NCI-H1105 treated with DMSO at 0.1 percent for 48 hours (cell line): ENCODE measurements at regions not wholly inside any gene's neighbourhood (a gene's known extent, or its start where the extent isn't known, plus 50 kb on each side); places are given as distances from the start of the nearest gene placed in this dataset.

ENCODE experiments used
- DNase-seq: peaks from one replicate; lab custom pipeline; 2025; lab: John Stamatoyannopoulos, UW

DNA sequence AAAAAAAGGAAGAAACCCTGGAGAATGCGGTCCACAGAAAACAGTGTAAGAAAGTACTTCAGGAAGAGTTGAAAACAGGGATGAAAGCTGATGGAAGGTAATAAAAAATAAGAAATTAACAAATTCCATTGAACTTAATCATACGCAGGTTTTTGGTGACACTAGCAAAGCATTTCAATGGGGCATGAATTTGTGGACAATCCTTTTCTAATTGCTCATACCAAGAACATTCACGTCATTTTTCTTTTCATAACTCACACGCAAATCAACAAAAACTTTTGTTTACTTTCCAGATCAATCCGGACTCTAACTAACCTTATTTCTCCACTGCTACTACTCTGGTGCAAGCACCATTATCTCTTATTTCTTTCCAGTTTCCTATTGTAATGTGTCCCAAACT lies 1195.0 kb downstream of the SLITRK5 start:
- no peak for DNase-seq

- DNase-seq = no peak
These were observed 1212.6 kb downstream of the SLITRK5 start for GRCh38 chr13:88883741-88884140.

GRCh38 chr13:88887045-88887662 lies 1216.0 kb downstream of the SLITRK5 start:
- no peak for DNase-seq

DNA sequence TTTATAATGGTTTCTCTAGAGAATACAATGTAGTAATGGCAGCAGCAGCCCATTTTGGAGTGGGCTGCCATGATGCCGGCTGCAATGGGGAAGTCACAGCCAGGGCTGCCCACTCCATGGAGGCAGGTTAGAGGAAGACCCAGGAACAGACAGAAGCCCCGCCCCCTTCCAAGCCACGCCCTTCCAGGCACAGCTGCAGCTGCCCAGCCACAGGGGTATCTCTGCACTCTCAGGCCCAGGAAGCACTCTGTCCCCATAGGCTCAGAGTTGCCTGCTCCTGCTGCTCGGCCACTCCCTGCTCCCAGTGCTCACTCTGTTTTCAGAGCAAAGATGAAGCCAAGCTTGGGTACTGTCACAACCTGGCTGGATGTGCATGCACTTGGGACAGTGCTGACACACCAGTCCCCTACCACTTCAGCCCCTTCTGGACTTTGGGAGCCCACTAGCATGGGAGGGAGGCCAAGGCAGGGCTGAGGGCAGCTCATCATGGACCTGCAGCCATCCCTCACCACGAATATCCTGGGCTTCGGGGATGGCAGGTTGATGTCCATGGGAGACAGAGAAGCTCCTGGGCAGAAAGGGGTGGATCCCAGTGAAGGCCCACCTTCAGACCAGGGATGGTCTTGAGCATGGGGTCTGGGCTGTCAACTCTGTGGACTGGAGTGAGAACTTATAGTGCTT lies 1224.2 kb downstream of the SLITRK5 start:
- no peak for DNase-seq

DNA sequence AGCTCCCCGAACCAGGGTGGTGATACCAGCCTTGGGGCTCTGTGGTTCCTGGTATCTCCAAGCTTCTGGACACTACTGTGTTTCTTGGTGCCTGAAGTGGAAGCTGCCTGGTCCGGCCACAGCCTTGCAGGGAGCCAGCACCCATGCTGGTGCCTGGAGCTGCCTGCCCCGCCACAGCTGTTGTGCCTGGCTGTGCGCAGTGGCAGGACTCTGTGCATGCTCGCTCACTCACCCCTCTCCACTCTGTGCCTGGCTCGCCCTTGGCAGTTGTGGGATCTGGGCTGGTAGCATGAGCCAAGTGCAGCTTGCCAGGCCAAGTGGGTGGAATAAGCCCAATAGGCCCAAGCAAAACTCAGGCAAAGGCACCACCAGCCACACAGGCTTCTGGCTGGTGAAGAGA lies 1225.3 kb downstream of the SLITRK5 start:
- no peak for DNase-seq

- DNase-seq = peak; percentile 83
These were observed 1237.8 kb downstream of the SLITRK5 start for GRCh38 chr13:88908961-88909441.

DNA sequence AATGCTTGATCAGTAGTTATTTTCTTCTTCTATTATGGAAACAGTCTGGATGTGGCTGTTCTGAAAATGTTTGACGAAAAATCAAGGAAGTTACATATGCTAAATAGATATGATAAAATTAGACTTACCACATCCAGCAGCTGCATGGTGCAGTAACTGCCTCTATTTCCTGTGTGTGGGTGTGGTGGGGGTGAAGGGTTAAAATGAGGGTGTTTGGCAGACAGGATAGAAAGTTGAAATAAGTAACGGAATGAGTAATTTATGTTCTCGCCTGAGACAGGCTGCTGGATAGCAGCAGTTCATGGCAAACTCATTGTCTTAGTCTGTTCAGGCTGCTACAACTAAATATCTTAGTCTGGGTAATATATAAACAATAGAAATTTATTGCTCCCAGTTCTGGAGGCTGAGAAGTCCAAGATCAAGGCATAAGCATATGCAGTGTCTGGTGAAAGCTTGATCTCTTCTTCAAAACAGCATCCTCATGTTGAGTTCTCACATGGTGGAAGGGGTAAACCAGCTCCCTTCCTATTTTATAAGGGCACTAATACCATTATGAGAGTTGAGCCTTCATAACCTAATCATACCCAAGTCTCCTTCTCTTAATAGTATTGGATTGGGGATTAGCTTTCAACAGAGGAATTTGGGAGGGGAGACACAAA lies 1248.9 kb downstream of the SLITRK5 start:
- DNase-seq = no peak

DNA sequence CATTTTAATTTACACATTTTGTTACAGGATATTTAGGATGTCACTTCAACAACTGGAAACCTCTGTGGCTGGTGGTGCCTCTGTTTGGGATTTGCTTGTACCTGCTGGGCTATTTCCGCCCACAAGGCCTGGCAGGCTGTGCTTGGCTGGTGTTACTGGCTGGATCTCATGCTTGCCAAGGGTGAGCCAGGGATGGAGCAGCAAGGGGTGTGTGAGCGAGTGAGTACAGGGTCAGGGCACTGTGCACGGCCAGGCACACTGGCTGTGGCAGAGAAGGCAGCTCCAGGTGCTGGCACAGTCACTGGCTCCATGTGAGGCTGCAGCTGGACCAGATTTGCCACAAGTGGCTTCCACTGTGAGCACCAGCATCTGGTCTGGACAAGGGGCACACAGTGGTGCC lies 1254.8 kb downstream of the SLITRK5 start:
- no peak for DNase-seq

- DNase-seq = no peak
These were observed 1255.8 kb downstream of the SLITRK5 start for GRCh38 chr13:88926890-88927502.

DNA sequence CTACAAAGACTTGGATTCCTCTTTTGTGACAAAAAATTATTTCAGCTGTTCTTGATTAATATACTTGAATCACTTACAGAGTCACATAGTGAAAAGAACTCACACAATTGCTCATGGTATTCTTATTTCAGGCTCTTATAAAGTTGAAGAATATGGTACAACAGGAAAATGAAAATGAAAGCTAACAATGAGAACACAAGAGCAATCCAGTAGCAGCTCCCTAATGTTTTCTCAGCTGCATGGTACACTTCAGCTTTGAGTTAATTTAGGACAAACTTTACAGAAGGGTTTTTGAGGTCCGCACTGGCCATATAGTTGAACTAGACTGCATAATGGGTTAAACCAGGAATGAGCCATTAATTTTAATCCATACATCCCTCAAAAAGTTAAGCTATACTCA lies 1261.8 kb downstream of the SLITRK5 start:
- no peak for DNase-seq

DNA sequence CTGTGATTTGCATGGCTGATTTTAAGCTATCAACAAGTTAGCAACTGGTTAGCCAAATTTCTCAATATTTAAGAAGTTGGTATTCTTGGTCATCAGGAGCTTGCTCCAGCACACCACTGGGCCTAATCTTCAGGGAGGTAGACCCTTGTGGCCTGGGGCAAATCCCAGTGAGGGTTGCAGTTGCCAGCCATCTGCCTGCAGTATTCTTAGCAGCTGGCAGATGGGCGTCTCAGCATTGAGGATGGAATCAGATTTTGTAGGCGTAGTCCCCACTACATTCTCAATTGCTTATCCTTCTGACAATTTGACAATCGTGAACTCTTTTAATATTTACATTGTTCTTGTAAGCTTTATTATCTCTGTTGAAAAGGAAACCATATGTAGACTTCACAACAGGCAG lies 1266.2 kb downstream of the SLITRK5 start:
- no peak for DNase-seq

DNA sequence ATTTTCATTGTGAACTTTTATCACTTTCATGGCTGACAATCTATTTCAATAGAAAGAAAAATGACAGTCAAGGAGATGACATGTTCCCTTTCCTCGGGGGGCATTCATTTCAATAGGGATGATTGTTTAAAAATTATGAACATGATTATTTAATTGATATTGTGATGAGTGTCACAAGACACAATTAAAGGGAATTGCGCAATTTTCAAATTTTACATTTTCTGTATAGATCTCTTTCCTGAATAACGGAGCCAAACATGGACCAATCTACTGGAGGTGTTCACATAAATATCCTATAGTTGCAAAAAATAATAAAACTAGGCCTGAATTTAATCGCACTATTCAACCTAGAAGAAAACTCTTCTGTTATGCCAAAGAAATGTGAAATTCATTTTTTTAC lies 1274.6 kb downstream of the SLITRK5 start:
- no peak for DNase-seq

GRCh38 chr13:88948501-88948900 lies 1277.3 kb downstream of the SLITRK5 start:
- no peak for DNase-seq

DNA sequence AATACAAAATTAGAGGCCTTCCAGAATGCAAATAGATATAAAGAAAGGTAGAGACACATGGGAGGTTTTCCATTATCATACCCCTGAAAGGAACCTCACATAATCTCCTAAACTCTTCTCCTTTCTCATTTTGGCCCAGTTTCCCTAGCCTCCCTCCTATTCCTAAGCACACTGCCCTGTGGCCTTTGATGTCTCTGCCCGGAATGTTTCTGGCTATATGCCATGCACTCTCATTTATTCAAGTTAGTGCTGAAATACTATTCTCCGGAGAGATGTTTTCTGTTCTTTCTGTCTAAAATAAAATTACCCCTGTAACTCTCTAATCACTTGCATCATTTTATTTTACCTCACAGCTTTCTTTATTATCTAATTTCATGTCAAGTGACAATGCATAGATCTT lies 1287.7 kb downstream of the SLITRK5 start:
- peak; percentile 6 for DNase-seq

DNA sequence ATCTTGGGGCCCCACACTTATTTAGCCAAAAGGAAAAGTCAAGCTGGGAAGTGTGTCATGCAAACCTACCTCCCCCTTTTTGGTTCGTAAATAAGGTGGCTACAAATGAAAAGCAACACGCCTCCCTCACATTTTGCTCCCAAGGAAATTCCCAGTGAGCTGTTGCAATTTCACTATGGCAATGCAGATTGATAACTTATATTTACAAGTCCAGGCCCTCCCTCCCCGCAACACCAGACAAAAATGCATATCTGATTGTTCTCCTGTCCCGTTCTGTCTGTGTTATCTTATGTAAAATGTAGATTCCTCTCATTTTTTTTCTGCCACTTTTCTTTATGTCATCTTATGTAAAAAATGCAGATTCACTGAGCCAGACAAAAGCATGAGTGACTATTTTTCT lies 1305.3 kb downstream of the SLITRK5 start:
- no peak for DNase-seq

GRCh38 chr13:88978607-88979006 lies 1307.4 kb downstream of the SLITRK5 start:
- no peak for DNase-seq

GRCh38 chr13:88979465-88980175 lies 1308.4 kb downstream of the SLITRK5 start:
- no peak for DNase-seq

GRCh38 chr13:89003656-89004055 lies 1332.5 kb downstream of the SLITRK5 start:
- no peak for DNase-seq

GRCh38 chr13:89011615-89012014 lies 1340.4 kb downstream of the SLITRK5 start:
- no peak for DNase-seq

DNA sequence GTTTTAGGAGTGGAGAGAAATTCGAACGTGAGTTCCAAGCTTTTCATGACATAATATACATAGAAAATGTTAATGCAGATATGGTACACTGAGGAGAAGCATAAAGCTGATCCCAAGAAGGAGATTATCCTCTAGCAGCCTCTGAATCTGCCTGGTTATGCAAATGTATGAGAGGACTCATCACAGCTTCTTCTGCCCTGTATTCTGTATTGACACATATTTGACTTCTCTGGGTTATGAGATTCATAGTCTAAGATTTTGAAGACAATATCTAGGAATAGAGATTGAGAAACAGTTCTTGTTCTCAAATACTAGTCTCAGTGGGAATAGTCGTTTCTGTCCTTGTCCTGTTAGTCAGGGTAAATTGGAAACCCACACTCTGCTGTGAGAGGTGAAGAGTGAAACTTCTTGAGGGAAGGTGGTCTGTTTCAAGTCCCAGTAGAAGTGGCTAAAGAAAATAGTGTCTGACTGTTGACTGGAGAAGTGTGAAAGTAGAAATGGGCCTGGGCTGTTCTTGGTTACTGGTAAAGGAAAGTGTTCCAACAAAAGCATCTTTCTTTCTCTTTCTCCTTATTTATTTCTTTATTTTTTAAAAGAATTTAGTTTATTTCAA lies 1356.6 kb downstream of the SLITRK5 start:
- no peak for DNase-seq

GRCh38 chr13:89029062-89029461 lies 1357.9 kb downstream of the SLITRK5 start:
- no peak for DNase-seq

DNA sequence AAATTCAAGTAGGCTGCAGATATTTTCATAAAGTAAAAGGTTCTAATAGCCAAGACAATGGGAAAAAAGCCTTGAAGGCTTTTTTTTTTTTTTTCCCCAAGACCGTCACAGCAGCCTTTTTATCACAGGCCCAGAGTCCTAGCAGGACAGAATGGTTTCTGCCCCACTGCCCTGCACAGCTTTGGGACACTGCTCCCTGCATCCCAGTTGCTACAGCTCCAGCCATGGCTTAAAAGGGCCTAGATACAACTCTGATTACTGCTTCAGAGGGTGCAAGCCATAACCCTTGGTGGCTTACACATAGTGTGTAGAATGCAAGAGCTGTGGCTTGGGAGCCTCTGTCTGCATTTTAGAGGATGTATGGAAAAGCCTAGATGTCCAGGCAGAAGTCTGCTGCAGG lies 1362.8 kb downstream of the SLITRK5 start:
- DNase-seq = no peak
